GM19438 (cell line): ENCODE measurements at regions not wholly inside any gene's neighbourhood (a gene's known extent, or its start where the extent isn't known, plus 50 kb on each side); places are given as distances from the start of the nearest gene placed in this dataset.
"Not testable (repeated sequence)": the region's sequence is repeated elsewhere in the genome, so short reads cannot be mapped to it uniquely, and the experiment has no call there.

Source experiments
- ATAC-seq: cut with Tn5 transposase; IDR thresholded peaks from one replicate; pipeline ENCODE4 v1.9.1; 2021; ENCODE audit warnings: low read depth; ENCODE audit not compliant: unreplicated experiment

GRCh38 chr10:53447576-53447975 is 675.0 kb upstream of the MBL2 start:
- ATAC-seq: no peak

GRCh38 chr10:53441843-53442242 is 669.3 kb upstream of the MBL2 start:
- no peak for ATAC-seq

- no peak for ATAC-seq
Measured at GRCh38 chr10:53440601-53441000, 668.0 kb upstream of the MBL2 start.

GRCh38 chr10:53439075-53439474 is 666.5 kb upstream of the MBL2 start:
- not testable (repeated sequence) for ATAC-seq

- no peak for ATAC-seq
Measured at GRCh38 chr10:53434413-53434812, 661.8 kb upstream of the MBL2 start.

GRCh38 chr10:53432035-53432434 is 659.5 kb upstream of the MBL2 start:
- no peak for ATAC-seq

- no peak for ATAC-seq
Measured at GRCh38 chr10:53430974-53431373, 658.4 kb upstream of the MBL2 start.

GRCh38 chr10:53430127-53430891 is 657.7 kb upstream of the MBL2 start:
- no peak for ATAC-seq

GRCh38 chr10:53422223-53422888 is 649.8 kb upstream of the MBL2 start:
- ATAC-seq: no peak

GRCh38 chr10:53412651-53413050 is 640.1 kb upstream of the MBL2 start:
- ATAC-seq: no peak

GRCh38 chr10:53406532-53406931 is 633.9 kb upstream of the MBL2 start:
- no peak for ATAC-seq

- no peak for ATAC-seq
Measured at GRCh38 chr10:53403688-53404087, 631.1 kb upstream of the MBL2 start.

- ATAC-seq: no peak
Measured at GRCh38 chr10:53402594-53402993, 630.0 kb upstream of the MBL2 start.

GRCh38 chr10:53401536-53401935 is 629.0 kb upstream of the MBL2 start:
- ATAC-seq: no peak

- ATAC-seq: no peak
Measured at GRCh38 chr10:53396876-53397275, 624.3 kb upstream of the MBL2 start.

- ATAC-seq: no peak
Measured at GRCh38 chr10:53395449-53395848, 622.9 kb upstream of the MBL2 start.

GRCh38 chr10:53387562-53387961 is 615.0 kb upstream of the MBL2 start:
- no peak for ATAC-seq

GRCh38 chr10:53382543-53382942 is 610.0 kb upstream of the MBL2 start:
- no peak for ATAC-seq

GRCh38 chr10:53379956-53380355 is 607.4 kb upstream of the MBL2 start:
- no peak for ATAC-seq

GRCh38 chr10:53370347-53370746 is 597.8 kb upstream of the MBL2 start:
- no peak for ATAC-seq

GRCh38 chr10:53361936-53362335 is 589.4 kb upstream of the MBL2 start:
- no peak for ATAC-seq

GRCh38 chr10:53361281-53361680 is 588.7 kb upstream of the MBL2 start:
- ATAC-seq: no peak
